ENCODE measurements at regions not wholly inside any gene's neighbourhood (a gene's known extent, or its start where the extent isn't known, plus 50 kb on each side); places are given as distances from the start of the nearest gene placed in this dataset.
"Not testable (repeated sequence)": the region's sequence is repeated elsewhere in the genome, so short reads cannot be mapped to it uniquely, and the experiment has no call there.

DNA sequence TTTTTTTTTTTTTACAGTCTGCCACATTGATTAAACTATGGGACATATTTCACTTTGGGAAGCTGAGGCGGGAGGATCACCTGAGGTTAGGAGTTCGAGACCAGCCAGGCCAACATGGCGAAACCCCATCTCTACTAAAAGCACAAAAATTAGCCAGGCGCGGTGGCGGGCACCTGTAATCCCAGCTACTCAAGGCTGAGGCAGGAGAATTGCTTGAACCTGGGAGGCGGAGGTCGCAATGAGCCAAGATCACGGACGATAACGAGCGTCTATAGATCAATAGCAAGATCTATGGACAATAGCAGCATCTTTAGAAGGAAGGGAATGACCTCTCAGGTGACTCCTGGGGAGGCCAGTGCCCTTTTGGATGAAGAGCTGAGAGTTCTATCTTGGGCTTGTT is 82.9 kb upstream of the PRR23C start:
- ChIA-PET POLR2A (interaction anchor here (0.7 kb wide), 1 partner anchor 21 kb away, joined by 3 read pairs; no protein-coding TSS in a partner anchor), CTCF (interaction anchor here (0.7 kb wide), 1 partner anchor 711 kb away, joined by 3 read pairs; no protein-coding TSS in a partner anchor)
- H3K4me1 Mint-ChIP-seq; ATAC-seq; H3K4me3 Mint-ChIP-seq; intact Hi-C loops (cut with DNase I, micrococcal nuclease); H3K9me3 Mint-ChIP-seq (ENCODE audit: low read depth); DNase-seq; H3K27ac Mint-ChIP-seq; H3K36me3 Mint-ChIP-seq (ENCODE audit: low read depth); H3K27me3 Mint-ChIP-seq: not testable (repeated sequence)

DNA sequence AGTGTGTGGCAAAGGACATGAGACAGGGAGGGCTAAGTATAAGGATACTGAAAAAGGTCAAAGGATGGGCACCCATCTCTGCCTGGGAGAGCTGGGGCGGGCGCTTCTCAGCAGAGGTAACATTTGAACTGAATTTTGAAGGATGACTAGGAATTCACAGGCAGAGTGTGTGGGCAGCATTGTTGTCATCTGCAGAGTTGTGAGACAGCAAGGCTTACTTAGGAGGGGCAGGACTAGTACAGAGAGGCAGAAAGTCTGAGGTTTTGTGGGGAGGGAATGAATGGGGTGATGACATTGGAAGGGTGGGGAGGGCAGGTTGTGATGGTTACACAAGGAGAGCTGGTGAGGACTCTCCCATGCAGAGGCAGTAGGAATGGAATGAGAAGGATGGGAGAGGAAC is 84.1 kb upstream of the PRR23C start:
- ChIA-PET CTCF (no interaction called here), POLR2A (no interaction called here)
- Mint-ChIP-seq H3K4me1 (no peaks in the 10 kb centered on the region), H3K27ac (no peak overlapping the region), H3K9me3 (ENCODE audit: low read depth) (no peaks in the 10 kb centered on the region), H3K27me3 (peaks cover 9% of the 10 kb centered on the region), H3K36me3 (ENCODE audit: low read depth) (no peaks in the 10 kb centered on the region), H3K4me3 (no peak overlapping the region)
- intact Hi-C loops (cut with DNase I, micrococcal nuclease): no loop called here
- DNase-seq (no peak), ATAC-seq (peak; percentile 39)

DNA sequence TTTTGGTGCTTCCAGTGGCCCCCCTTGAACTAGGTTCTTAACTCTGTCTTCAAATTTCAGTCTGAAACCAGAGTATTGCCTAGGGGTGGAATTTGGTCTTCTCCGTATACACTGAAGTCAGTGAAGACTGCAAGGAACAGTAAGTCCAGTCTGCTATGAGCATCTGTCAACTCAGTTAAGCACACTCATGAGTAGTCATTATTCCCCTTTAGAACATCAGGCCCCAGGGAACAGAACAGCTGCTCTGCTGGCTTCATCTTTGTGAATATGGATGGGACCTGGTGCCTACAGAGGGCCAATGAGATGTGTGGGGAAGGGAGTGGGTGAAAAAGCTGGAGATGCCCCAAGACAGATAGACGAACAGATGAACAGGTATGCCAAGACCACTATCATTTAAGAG is 85.2 kb upstream of the PRR23C start:
- no peaks in the 10 kb centered on the region for H3K9me3 Mint-ChIP-seq (ENCODE audit: low read depth)
- H3K4me1 Mint-ChIP-seq: no peaks in the 10 kb centered on the region
- intact Hi-C loops (cut with DNase I, micrococcal nuclease): no loop called here
- no peak overlapping the region for H3K4me3 Mint-ChIP-seq
- POLR2A ChIA-PET: no interaction called here
- ATAC-seq (no peak), DNase-seq (no peak)
- CTCF ChIA-PET: no interaction called here
- peaks cover 9% of the 10 kb centered on the region for H3K27me3 Mint-ChIP-seq
- no peaks in the 10 kb centered on the region for H3K36me3 Mint-ChIP-seq (ENCODE audit: low read depth)
- H3K27ac Mint-ChIP-seq: no peak overlapping the region

DNA sequence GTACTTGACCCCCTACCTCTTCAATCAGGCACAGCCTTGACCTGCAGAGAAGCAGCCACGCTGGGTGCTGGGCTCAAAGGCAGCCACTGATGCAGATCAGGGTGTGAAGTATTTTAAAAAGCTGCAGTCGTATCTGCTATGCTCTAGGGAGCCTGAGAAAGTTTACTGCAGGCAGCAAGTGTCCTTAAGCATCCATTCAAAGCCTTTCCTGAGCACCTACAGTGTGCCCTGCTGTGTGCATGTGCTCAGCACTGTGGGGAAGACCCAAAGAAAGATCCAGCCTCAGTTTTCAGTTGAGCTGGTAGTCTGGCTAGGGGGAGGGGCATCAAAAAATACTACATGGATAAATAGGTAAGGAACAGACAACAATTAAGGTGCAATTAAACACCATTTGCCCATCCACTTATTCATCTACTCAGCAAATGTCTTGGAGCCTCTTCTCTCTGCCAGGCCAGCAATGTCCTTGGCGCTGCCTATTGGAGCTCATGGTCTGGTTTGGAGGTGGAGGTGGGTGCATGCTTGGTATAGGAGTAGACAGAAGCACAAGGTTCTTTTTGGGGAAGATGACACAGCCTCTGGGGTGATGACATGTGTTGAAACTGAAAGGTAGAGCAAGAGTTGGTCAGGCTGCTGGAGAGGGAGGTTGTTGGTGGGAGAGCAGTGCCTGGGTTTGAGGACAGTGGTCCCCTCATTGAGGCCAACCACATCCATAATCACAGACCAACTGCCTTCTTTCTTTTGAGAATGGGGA is 85.9 kb upstream of the PRR23C start:
- CTCF ChIA-PET: interaction anchor here (1.2 kb wide), 1 partner anchor 19 kb away, joined by 5 read pairs; no protein-coding TSS in a partner anchor

DNA sequence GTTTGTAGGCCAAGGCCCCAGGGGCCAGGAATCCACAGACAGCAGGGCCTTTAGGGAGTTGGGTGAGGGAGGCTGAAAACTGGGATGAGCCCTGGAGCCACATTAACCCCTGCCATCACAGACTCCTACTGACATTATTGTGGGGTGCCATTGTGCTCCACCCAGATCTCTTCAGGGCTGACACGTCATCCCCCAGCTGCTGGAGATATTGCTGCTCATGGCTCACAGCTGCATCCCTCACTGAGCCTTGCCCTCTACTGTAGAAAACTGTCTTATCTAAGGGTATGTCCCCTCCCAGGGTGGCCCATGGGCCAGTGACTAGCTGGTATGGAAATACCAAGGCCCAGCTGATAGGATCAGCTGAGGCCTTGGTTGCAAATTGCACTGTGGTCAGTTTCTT is 87.3 kb upstream of the PRR23C start:
- no peaks in the 10 kb centered on the region for H3K4me1 Mint-ChIP-seq
- intact Hi-C loops (cut with DNase I, micrococcal nuclease): no loop called here
- H3K4me3 Mint-ChIP-seq: no peak overlapping the region
- H3K27ac Mint-ChIP-seq: no peak overlapping the region
- peaks cover 9% of the 10 kb centered on the region for H3K27me3 Mint-ChIP-seq
- DNase-seq (no peak), ATAC-seq (no peak)
- no peaks in the 10 kb centered on the region for H3K9me3 Mint-ChIP-seq (ENCODE audit: low read depth)
- no peaks in the 10 kb centered on the region for H3K36me3 Mint-ChIP-seq (ENCODE audit: low read depth)
- CTCF ChIA-PET: no interaction called here
- POLR2A ChIA-PET: no interaction called here

More for the DNA sequence above, 85.9 kb upstream of the PRR23C start:
- POLR2A ChIA-PET: no interaction called here
- Mint-ChIP-seq H3K4me1 (no peaks in the 10 kb centered on the region), H3K27ac (no peak overlapping the region), H3K9me3 (ENCODE audit: low read depth) (no peaks in the 10 kb centered on the region), H3K27me3 (peaks cover 9% of the 10 kb centered on the region), H3K4me3 (no peak overlapping the region), H3K36me3 (ENCODE audit: low read depth) (no peaks in the 10 kb centered on the region)
- intact Hi-C loops (cut with DNase I, micrococcal nuclease): no loop called here
- ATAC-seq (no peak), DNase-seq (no peak)

DNA sequence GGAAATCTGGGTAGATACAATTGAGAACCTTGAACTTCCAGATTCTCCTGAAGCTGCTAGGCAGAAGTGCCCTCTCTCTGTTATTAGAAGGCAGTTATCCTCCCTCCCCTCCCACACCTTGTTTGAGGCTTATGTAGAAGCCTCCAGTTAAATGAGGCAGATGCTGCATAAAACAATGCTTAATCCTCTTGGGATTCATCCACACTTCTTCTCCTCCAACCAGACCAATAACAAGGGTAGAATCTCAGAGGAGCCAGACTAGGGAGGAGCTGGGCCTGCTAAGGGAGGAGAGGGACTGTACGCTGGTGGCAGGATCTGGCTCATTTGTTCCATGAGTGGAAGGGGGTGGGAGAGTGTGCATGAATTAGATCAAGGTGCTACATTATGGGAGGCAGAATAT is 88.3 kb upstream of the PRR23C start:
- no peak overlapping the region for H3K4me3 Mint-ChIP-seq
- no peak overlapping the region for H3K27ac Mint-ChIP-seq
- no peak for ATAC-seq
- CTCF ChIA-PET: interaction anchor here (0.5 kb wide), 1 partner anchor 48 kb away, joined by 3 read pairs; no protein-coding TSS in a partner anchor
- peaks cover 9% of the 10 kb centered on the region for H3K27me3 Mint-ChIP-seq
- POLR2A ChIA-PET: no interaction called here
- intact Hi-C loops (cut with DNase I, micrococcal nuclease): no loop called here
- no peak for DNase-seq
- no peaks in the 10 kb centered on the region for H3K4me1 Mint-ChIP-seq
- no peaks in the 10 kb centered on the region for H3K36me3 Mint-ChIP-seq (ENCODE audit: low read depth)
- H3K9me3 Mint-ChIP-seq (ENCODE audit: low read depth): no peaks in the 10 kb centered on the region

DNA sequence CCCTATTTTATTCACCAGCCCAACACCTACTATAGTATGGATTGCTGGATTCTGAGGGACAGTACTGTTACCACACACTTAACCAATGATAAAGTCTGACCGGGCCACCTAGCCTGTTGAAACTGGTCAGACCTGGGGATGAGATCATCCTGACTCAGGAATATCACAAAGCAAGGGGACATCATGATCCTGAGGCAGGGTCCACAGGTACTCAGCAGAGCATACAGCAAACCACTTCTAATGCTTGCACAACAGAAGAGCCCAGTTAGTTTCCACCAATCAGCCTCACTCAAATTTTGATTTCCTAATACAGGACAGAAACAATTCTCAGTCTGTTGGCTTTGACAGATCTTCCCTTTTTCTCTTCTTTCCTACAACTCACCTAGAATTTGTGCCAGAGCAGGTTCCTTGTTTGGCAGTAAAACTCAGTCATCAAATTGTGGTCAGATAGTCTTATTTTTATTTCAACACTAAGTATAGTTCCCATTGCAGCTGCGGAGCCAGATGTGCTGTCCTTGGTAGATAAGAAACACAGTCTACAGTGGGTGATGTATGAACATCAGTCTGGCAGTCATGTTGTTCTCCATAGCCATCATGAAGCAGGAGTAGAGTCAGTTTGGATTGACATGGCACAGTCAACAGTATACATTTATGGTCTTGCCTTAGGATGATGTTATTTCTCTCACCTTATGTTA is 90.1 kb upstream of the PRR23C start:
- ChIA-PET POLR2A (no interaction called here), CTCF (no interaction called here)
- H3K9me3 Mint-ChIP-seq (ENCODE audit: low read depth): no peaks in the 10 kb centered on the region
- intact Hi-C loops (cut with DNase I, micrococcal nuclease): no loop called here
- DNase-seq (no peak), ATAC-seq (no peak)
- no peaks in the 10 kb centered on the region for H3K36me3 Mint-ChIP-seq (ENCODE audit: low read depth)
- no peak overlapping the region for H3K27ac Mint-ChIP-seq
- no peaks in the 10 kb centered on the region for H3K4me1 Mint-ChIP-seq
- peaks cover 2% of the 10 kb centered on the region for H3K27me3 Mint-ChIP-seq
- H3K4me3 Mint-ChIP-seq: no peak overlapping the region

DNA sequence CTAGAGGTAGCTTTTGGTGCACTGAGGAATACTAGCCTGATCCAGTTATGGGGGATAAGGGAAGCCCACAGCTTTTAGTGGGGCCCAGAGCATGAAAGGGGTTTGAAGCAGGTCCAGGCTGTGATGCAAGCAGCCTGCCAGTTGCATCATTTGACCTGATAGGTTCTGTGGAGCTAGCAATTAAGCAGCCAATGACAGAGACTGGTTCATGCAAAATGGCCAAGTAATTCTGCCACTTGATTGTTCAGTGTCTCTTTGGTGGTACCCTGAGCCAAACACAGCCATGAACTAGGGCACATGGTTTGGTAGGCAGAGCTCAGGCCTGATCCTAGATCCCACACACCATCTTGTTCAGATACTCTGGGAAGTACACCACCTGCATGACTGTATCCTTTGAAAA is 91.0 kb upstream of the PRR23C start:
- Mint-ChIP-seq H3K27ac (no peak overlapping the region), H3K9me3 (ENCODE audit: low read depth) (no peaks in the 10 kb centered on the region), H3K4me3 (no peak overlapping the region), H3K36me3 (ENCODE audit: low read depth) (no peaks in the 10 kb centered on the region), H3K27me3 (peaks cover 2% of the 10 kb centered on the region), H3K4me1 (no peaks in the 10 kb centered on the region)
- ATAC-seq (no peak), DNase-seq (no peak)
- intact Hi-C loops (cut with DNase I, micrococcal nuclease): no loop called here
- CTCF ChIA-PET: interaction anchor here (0.6 kb wide), 1 partner anchor 53 kb away, joined by 3 read pairs; no protein-coding TSS in a partner anchor
- POLR2A ChIA-PET: no interaction called here

DNA sequence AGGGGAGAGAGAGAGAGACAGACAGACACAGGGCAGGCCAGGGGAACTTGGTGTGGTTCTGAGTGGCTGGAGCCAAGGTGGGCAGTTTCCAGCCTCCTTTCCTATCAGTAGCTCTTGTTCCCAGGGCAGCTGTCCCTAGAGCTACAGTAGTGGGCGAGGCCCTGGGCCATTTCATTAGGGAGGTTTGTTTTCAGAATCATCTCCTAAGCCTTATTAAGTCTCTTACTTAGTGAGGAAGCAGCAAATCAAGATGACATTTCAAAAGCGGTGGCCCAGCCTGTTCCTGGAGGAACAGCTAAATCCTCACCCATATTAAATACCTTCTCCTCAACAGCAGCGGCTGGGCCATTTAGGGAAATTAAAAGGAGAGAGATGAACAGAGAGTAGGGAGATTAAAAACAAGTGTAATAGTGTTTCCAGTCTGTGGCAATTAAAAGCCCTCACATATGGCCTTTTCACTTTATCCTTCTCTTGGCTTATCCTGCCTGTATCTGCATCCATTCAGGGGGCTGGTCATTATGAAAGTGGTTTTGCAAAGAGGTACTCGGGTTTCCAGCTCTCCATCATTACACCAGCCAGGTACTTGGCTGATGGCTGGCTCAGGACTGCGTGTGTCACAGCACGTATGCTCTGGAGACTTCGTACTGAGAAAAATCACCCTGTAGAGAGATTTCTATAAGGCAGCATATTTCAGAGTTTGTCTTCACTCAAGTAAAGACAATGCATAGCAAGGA is 91.9 kb upstream of the PRR23C start:
- H3K27ac Mint-ChIP-seq: no peak overlapping the region
- no peaks in the 10 kb centered on the region for H3K36me3 Mint-ChIP-seq (ENCODE audit: low read depth)
- CTCF ChIA-PET: interaction anchor here (0.6 kb wide), 2 partner anchors 54 to 139 kb away, joined by 3 read pairs; no protein-coding TSS in a partner anchor
- no peaks in the 10 kb centered on the region for H3K9me3 Mint-ChIP-seq (ENCODE audit: low read depth)
- DNase-seq: no peak
- POLR2A ChIA-PET: no interaction called here
- no peak overlapping the region for H3K4me3 Mint-ChIP-seq
- H3K27me3 Mint-ChIP-seq: peaks cover 2% of the 10 kb centered on the region
- H3K4me1 Mint-ChIP-seq: no peaks in the 10 kb centered on the region
- no peak for ATAC-seq
- intact Hi-C loops (cut with DNase I, micrococcal nuclease): no loop called here

DNA sequence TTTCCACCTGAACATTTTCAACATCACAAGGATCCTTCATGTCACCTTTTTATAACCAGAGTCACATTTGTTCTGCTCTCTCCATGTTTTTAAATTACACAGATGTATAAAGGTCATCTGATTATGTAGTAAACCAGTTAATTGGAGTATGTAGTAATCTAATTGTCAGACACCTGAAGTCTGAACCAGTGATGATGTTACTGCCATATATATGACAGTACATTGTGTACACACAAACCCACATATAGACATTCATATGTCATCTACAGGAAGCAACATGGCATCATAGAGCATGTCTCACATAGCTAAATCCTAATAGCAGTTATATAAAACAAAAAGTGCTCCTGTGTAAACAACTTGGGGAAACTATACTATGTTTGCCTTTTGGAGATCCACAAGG is 95.9 kb upstream of the PRR23C start:
- H3K36me3 Mint-ChIP-seq (ENCODE audit: low read depth): no peaks in the 10 kb centered on the region
- DNase-seq (no peak), ATAC-seq (no peak)
- H3K27ac Mint-ChIP-seq: no peak overlapping the region
- ChIA-PET POLR2A (no interaction called here), CTCF (no interaction called here)
- no peaks in the 10 kb centered on the region for H3K27me3 Mint-ChIP-seq
- no peaks in the 10 kb centered on the region for H3K4me1 Mint-ChIP-seq
- intact Hi-C loops (cut with DNase I, micrococcal nuclease): no loop called here
- no peaks in the 10 kb centered on the region for H3K9me3 Mint-ChIP-seq (ENCODE audit: low read depth)
- no peak overlapping the region for H3K4me3 Mint-ChIP-seq

DNA sequence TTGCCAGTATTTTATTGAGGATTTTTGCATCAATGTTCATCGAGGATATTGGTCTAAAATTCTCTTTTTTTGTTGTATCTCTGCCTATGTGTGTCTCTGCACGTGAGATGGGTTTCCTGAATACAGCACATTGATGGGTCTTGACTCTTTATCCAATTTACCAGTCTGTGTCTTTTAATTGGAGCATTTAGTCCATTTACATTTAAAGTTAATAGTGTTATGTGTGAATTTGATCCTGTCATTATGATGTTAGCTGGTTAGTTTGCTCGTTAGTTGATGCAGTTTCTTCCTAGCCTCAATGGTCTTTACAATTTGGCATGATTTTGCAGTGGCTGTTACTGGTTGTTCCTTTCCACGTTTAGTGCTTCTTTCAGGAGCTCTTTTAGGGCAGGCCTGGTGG is 101.3 kb upstream of the PRR23C start:
- DNase-seq; H3K36me3 Mint-ChIP-seq (ENCODE audit: low read depth); CTCF ChIA-PET; H3K4me1 Mint-ChIP-seq; H3K27ac Mint-ChIP-seq; POLR2A ChIA-PET; intact Hi-C loops (cut with DNase I, micrococcal nuclease); H3K4me3 Mint-ChIP-seq; ATAC-seq; H3K9me3 Mint-ChIP-seq (ENCODE audit: low read depth): not testable (repeated sequence)
- peaks cover 14% of the 10 kb centered on the region for H3K27me3 Mint-ChIP-seq

DNA sequence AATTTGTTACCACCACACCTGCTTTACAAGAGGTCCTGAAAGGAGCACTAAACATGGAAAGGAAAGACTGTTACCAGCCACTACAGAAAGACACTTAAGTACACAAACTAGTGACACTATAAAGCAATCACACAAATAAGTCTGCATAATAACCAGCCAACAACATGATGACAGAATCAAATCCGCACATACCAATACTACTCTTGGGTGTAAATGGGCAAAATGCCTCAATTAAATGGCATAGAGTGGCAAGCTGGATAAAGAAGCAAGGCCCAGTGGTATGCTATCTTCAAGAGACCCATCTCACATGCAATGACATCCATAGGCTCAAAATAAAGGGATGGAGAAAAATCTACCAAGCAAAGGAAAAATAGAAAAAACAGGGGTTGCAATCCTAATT is 106.8 kb upstream of the PRR23C start:
- intact Hi-C loops (cut with DNase I, micrococcal nuclease): no loop called here
- ChIA-PET POLR2A (no interaction called here), CTCF (no interaction called here)
- Mint-ChIP-seq H3K36me3 (ENCODE audit: low read depth) (no peaks in the 10 kb centered on the region), H3K27me3 (peaks cover 19% of the 10 kb centered on the region), H3K9me3 (ENCODE audit: low read depth) (peaks cover under 1% of the 10 kb centered on the region), H3K27ac (no peak overlapping the region), H3K4me1 (no peaks in the 10 kb centered on the region), H3K4me3 (no peak overlapping the region)
- no peak for ATAC-seq
- no peak for DNase-seq
